ENCODE measurements at regions not wholly inside any gene's neighbourhood (a gene's known extent, or its start where the extent isn't known, plus 50 kb on each side); places are given as distances from the start of the nearest gene placed in this dataset.

DNA sequence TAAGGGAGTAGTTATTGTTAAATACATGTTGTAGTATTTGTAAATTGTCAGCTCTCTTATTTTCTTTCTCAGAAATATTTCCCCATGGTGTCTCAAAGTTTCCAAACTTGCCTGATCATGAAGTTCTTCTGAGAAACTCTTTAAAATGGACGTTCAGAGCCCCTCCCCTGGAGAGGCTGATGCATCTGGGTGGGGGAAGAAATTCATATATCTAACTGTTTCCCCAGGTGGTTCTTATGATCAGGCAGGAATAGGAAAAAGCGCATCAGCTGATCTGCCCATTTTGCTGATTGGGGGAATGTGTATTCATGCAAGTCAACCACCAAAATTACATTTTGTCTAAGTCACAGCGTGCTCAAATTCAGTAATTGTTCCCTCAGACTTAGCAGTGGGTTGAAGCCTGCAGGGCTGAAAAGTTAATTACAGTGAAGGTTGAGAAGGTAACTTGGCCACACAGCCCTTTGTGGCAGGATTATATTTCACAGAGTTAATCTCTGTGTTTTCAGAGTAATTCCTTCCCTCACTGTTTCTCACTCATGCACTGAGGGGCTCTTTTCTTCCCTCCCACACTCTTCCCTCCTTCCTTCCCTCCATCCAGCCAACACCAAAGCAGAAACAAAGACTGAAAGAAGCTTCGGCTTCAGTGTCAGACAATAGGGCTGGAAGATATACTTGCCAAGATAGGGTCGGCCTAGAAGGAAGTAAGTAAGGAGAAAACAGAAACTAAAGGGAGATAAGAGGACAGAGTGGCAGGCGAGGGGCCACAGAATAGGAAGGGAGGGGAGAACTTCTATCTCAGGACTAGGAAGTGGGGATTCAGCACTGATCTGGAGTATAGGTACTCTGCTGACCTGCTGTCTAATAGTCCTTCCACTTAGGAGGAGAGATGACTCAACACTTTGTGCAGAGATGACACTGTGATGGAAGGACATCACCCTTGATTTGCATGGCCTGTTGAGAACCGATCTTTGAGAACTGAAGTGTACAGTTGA, 50.5 kb upstream of the STARD3NL start (continued):
- TF ChIP-seq RB1 (IDR thresholded peaks at IDR 0.05; ENCODE audit: low read depth) (no peak), BACH1 (tag; IDR thresholded peaks at IDR 0.05) (peak; percentile 84), SMARCE1 (IDR thresholded peaks at IDR 0.05) (peak; percentile 61; the same call in 1 of the 2 replicates), HDAC2 (IDR thresholded peaks at IDR 0.05) (peak; percentile 52; the same call in 1 of the 2 replicates), MAFK (IDR thresholded peaks at IDR 0.05; ENCODE audit: low read length) (peak; percentile 81), NBN (IDR thresholded peaks at IDR 0.05; ENCODE audit: low read depth) (peak; percentile 79; the same call in 1 of the 2 replicates), KLF13 (tag; IDR thresholded peaks at IDR 0.05; ENCODE audit: borderline replicate concordance, low read depth) (no peak), THRAP3 (IDR thresholded peaks at IDR 0.05; ENCODE audit: borderline replicate concordance) (no peak), SNIP1 (IDR thresholded peaks at IDR 0.05; ENCODE audit: low read depth) (no peak), RAD21 (CRISPR knock-in tag; conservative IDR thresholded peaks at IDR 0.05 in 1 of 2, IDR thresholded peaks at IDR 0.05 in 1 of 2) (0 out of 4 replicates have a peak, but pooled peaks of 1 of the 2 experiments have one; percentile 11), NFE2 (IDR thresholded peaks at IDR 0.05; ENCODE audit: low read depth) (peak; percentile 92), RBM15 (IDR thresholded peaks at IDR 0.05; ENCODE audit: insufficient read depth, low read length) (no peak), ZNF239 (CRISPR knock-in tag; IDR thresholded peaks at IDR 0.05) (no peak), PHF8 (IDR thresholded peaks at IDR 0.05; ENCODE audit: borderline replicate concordance, low read length) (peak; percentile 34; the same call in 1 of the 2 replicates), NFE2L1 (tag; IDR thresholded peaks at IDR 0.05; ENCODE audit: borderline replicate concordance, low read depth) (peak; percentile 84), MBD2 (IDR thresholded peaks at IDR 0.05; ENCODE audit: borderline replicate concordance, low read depth) (0 out of 2 replicates have a peak, but pooled peaks have one; percentile 17), RFX5 (IDR thresholded peaks at IDR 0.05; ENCODE audit: low read depth, low read length) (no peak), NCOR1 (IDR thresholded peaks at IDR 0.05) (no peak; the same call in 1 of the 2 replicates)
- TF ChIP-seq, protein P1, sequence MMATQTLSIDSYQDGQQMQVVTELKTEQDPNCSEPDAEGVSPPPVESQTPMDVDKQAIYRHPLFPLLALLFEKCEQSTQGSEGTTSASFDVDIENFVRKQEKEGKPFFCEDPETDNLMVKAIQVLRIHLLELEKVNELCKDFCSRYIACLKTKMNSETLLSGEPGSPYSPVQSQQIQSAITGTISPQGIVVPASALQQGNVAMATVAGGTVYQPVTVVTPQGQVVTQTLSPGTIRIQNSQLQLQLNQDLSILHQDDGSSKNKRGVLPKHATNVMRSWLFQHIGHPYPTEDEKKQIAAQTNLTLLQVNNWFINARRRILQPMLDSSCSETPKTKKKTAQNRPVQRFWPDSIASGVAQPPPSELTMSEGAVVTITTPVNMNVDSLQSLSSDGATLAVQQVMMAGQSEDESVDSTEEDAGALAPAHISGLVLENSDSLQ (IDR thresholded peaks at IDR 0.05): peak; percentile 91
- TF ChIP-seq, protein P2, sequence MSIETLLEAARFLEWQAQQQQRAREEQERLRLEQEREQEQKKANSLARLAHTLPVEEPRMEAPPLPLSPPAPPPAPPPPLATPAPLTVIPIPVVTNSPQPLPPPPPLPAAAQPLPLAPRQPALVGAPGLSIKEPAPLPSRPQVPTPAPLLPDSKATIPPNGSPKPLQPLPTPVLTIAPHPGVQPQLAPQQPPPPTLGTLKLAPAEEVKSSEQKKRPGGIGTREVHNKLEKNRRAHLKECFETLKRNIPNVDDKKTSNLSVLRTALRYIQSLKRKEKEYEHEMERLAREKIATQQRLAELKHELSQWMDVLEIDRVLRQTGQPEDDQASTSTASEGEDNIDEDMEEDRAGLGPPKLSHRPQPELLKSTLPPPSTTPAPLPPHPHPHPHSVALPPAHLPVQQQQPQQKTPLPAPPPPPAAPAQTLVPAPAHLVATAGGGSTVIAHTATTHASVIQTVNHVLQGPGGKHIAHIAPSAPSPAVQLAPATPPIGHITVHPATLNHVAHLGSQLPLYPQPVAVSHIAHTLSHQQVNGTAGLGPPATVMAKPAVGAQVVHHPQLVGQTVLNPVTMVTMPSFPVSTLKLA (conservative IDR thresholded peaks at IDR 0.05): no peak
- TF ChIP-seq, protein P3, sequence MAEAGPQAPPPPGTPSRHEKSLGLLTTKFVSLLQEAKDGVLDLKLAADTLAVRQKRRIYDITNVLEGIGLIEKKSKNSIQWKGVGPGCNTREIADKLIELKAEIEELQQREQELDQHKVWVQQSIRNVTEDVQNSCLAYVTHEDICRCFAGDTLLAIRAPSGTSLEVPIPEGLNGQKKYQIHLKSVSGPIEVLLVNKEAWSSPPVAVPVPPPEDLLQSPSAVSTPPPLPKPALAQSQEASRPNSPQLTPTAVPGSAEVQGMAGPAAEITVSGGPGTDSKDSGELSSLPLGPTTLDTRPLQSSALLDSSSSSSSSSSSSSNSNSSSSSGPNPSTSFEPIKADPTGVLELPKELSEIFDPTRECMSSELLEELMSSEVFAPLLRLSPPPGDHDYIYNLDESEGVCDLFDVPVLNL (CRISPR knock-in tag; IDR thresholded peaks at IDR 0.05; ENCODE audit: low read depth): no peak
- TF ChIP-seq, protein P4, sequence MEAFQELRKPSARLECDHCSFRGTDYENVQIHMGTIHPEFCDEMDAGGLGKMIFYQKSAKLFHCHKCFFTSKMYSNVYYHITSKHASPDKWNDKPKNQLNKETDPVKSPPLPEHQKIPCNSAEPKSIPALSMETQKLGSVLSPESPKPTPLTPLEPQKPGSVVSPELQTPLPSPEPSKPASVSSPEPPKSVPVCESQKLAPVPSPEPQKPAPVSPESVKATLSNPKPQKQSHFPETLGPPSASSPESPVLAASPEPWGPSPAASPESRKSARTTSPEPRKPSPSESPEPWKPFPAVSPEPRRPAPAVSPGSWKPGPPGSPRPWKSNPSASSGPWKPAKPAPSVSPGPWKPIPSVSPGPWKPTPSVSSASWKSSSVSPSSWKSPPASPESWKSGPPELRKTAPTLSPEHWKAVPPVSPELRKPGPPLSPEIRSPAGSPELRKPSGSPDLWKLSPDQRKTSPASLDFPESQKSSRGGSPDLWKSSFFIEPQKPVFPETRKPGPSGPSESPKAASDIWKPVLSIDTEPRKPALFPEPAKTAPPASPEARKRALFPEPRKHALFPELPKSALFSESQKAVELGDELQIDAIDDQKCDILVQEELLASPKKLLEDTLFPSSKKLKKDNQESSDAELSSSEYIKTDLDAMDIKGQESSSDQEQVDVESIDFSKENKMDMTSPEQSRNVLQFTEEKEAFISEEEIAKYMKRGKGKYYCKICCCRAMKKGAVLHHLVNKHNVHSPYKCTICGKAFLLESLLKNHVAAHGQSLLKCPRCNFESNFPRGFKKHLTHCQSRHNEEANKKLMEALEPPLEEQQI (IDR thresholded peaks at IDR 0.05): 0 out of 2 replicates have a peak, but pooled peaks have one; percentile 22
